SK-N-SH (cell line): ENCODE measurements at regions not wholly inside any gene's neighbourhood (a gene's known extent, or its start where the extent isn't known, plus 50 kb on each side); places are given as distances from the start of the nearest gene placed in this dataset.

Source experiments
- CTCF ChIA-PET: fragments of 300-600, 350-600 bp; formaldehyde crosslinking; extraction: SDS; loops from one replicate; lab custom pipeline; 2021; lab: Yijun Ruan, JAX
- POLR2A ChIA-PET: fragments of 350-600 bp; sonication (Branson Sonifier 250); formaldehyde crosslinking; extraction: SDS; loops from one replicate; lab custom pipeline; 2020; ENCODE audit warnings: antibody characterized with exemption, inconsistent platforms; lab: Yijun Ruan, JAX
- DNase-seq: peaks from one replicate; pipeline ENCODE4 v3.0.0; 2012
- H2AFZ ChIP-seq: fragments of 200-600 bp; sonication (generic); 2 replicates; pipeline ENCODE4 v1.8.1; 2016; ENCODE audit warnings: antibody characterized with exemption, mild to moderate bottlenecking, low read depth
- H3F3A ChIP-seq: fragments of 200-600 bp; sonication (generic); replicated peaks from 2 replicates; pipeline ENCODE3; 2016; ENCODE audit warnings: antibody characterized with exemption, mild to moderate bottlenecking; ENCODE audit not compliant: insufficient read depth
- H3K27ac ChIP-seq, 2 experiments: fragments of 200-500 bp in 1 of 2; fragments of 200-600 bp in 1 of 2; sonication (Bioruptor generic) in 1 of 2; sonication (generic), shearing (Covaris generic) in 1 of 2; 2 replicates each; pipeline versions ENCODE4 v1.5.1 to v1.6.1; 2014 to 2016; ENCODE audit warnings: low read depth in 2 of 2, inconsistent platforms in 1 of 2, low read length in 1 of 2, mild to moderate bottlenecking in 1 of 2, mixed read lengths in 1 of 2
- H3K27me3 ChIP-seq: fragments of 200-600 bp; sonication (generic), shearing (Covaris generic); 2 replicates; pipeline ENCODE4 v1.6.1; 2016; ENCODE audit warnings: mixed run types; ENCODE audit not compliant: insufficient read depth
- H3K36me3 ChIP-seq, 2 experiments: fragments of 200-500 bp in 1 of 2; fragments of 200-600 bp in 1 of 2; sonication (Bioruptor generic) in 1 of 2; sonication (generic) in 1 of 2; replicated peaks in 1 of 2; 2 replicates each; pipeline versions ENCODE3 to v1.5.1; 2014 to 2016; ENCODE audit warnings: low read length in 1 of 2, mild to moderate bottlenecking in 1 of 2; ENCODE audit not compliant: insufficient read depth in 2 of 2, control insufficient read depth in 1 of 2
- H3K4me1 ChIP-seq, 2 experiments: fragments of 200-500 bp in 1 of 2; fragments of 200-600 bp in 1 of 2; sonication (Bioruptor generic) in 1 of 2; sonication (generic), shearing (Covaris generic) in 1 of 2; 2 replicates each; pipeline versions ENCODE4 v1.5.1 to v1.6.1; 2014 to 2016; ENCODE audit warnings: low read depth in 1 of 2, low read length in 1 of 2, mixed run types in 1 of 2; ENCODE audit not compliant: insufficient read depth in 2 of 2, control insufficient read depth in 1 of 2
- H3K4me2 ChIP-seq: fragments of 200-600 bp; sonication (generic), shearing (Covaris generic); 2 replicates; pipeline ENCODE4 v1.6.1; 2017; ENCODE audit warnings: mixed run types
- H3K4me3 ChIP-seq, 2 experiments: fragments of 200-500 bp in 1 of 2; fragments of 200-600 bp in 1 of 2; sonication (Bioruptor generic) in 1 of 2; sonication (generic), shearing (Covaris generic) in 1 of 2; 2 replicates each; pipeline versions ENCODE4 v1.5.1 to v1.8.1; 2014 to 2016; ENCODE audit warnings: low read depth in 2 of 2, inconsistent platforms in 1 of 2, low read length in 1 of 2, mild to moderate bottlenecking in 1 of 2, mixed read lengths in 1 of 2, moderate library complexity in 1 of 2
- H3K79me2 ChIP-seq: fragments of 200-600 bp; sonication (generic); 2 replicates; pipeline ENCODE4 v1.8.1; 2017; ENCODE audit warnings: mild to moderate bottlenecking; ENCODE audit not compliant: insufficient read depth
- H3K9ac ChIP-seq: fragments of 200-600 bp; sonication (generic); 2 replicates; pipeline ENCODE4 v1.6.1; 2017; ENCODE audit warnings: mixed run types
- H3K9me2 ChIP-seq: fragments of 200-600 bp; sonication (generic); 2 replicates; pipeline ENCODE4 v1.6.1; 2017; ENCODE audit warnings: mixed run types
- H3K9me3 ChIP-seq: fragments of 200-600 bp; sonication (generic); 2 replicates; pipeline ENCODE4 v1.6.1; 2017; ENCODE audit warnings: mixed run types, mild to moderate bottlenecking, moderate library complexity
- H4K20me1 ChIP-seq: fragments of 200-600 bp; sonication (generic); 2 replicates; pipeline ENCODE4 v1.6.1; 2017; ENCODE audit warnings: mild to moderate bottlenecking, mixed run types; ENCODE audit not compliant: insufficient read depth
- CTCF ChIP-seq: fragments of 200-600 bp; sonication (generic); IDR thresholded peaks from 2 replicates; pipeline ENCODE4 v1.6.1; 2017; ENCODE audit warnings: antibody characterized with exemption, mild to moderate bottlenecking, moderate library complexity
- EZH2phosphoT487 ChIP-seq: fragments of 200-600 bp; sonication (generic); IDR thresholded peaks from 2 replicates; pipeline ENCODE4 v1.6.1; 2017; ENCODE audit warnings: low read depth, mixed run types, mild to moderate bottlenecking, antibody characterized with exemption, moderate library complexity, borderline replicate concordance
- NRF1 ChIP-seq: IDR thresholded peaks from 2 replicates; pipeline ENCODE4 v1.6.1; 2012; ENCODE audit warnings: low read depth, mild to moderate bottlenecking, low read length
- PBX3 ChIP-seq: IDR thresholded peaks from 2 replicates; pipeline ENCODE4; 2012
- REST ChIP-seq: IDR thresholded peaks from 2 replicates; pipeline ENCODE4 v1.6.1; 2012; ENCODE audit warnings: mild to moderate bottlenecking, low read depth, low read length, moderate library complexity
- SIN3A ChIP-seq: IDR thresholded peaks from 2 replicates; pipeline ENCODE4 v1.6.1; 2012; ENCODE audit warnings: low read depth, mild to moderate bottlenecking, low read length, moderate library complexity, borderline replicate concordance
- USF2 ChIP-seq: fragments of 150-350 bp; IDR thresholded peaks from 2 replicates; pipeline ENCODE4 v1.6.1; 2017; ENCODE audit warnings: antibody characterized with exemption, low read length, low read depth, borderline replicate concordance
- ZBTB33 ChIP-seq: IDR thresholded peaks from 2 replicates; pipeline ENCODE4 v1.4.0; 2012; ENCODE audit warnings: low read depth, borderline replicate concordance
- WGBS: methylation state at CpG from one replicate; pipeline ENCODE4 v1.1.6; 2017; ENCODE audit warnings: low lambda C conversion rate; 5-methylcytosine and 5-hydroxymethylcytosine counted together

- TF ChIP-seq REST: no peak
- TF ChIP-seq NRF1: no peak
Observed at GRCh38 chr18:30492552-30493129, 549.9 kb downstream of the DSC3 start (continued).

- POLR2A ChIA-PET: no interaction called here
Observed at GRCh38 chr18:30491815-30492551, 550.6 kb downstream of the DSC3 start.

More at GRCh38 chr18:30491815-30492551, 550.6 kb downstream of the DSC3 start:
- Histone ChIP-seq H3K36me3 (no peaks in the 10 kb centered on the region), H3F3A (peaks cover 4% of the 10 kb centered on the region), H3K9me3 (no peaks in the 10 kb centered on the region), H4K20me1 (no peaks in the 10 kb centered on the region), H3K4me2 (no peak overlapping the region), H3K27me3 (no peaks in the 10 kb centered on the region), H2AFZ (no peak overlapping the region), H3K4me3 (no peak overlapping the region), H3K79me2 (no peaks in the 10 kb centered on the region), H3K9me2 (no peaks in the 10 kb centered on the region), H3K27ac (no peak overlapping the region), H3K9ac (no peak overlapping the region), H3K4me1 (no peaks in the 10 kb centered on the region)
- DNase-seq: no peak
- TF ChIP-seq PBX3 (no peak), ZBTB33 (no peak), CTCF (no peak), SIN3A (no peak), REST (no peak), USF2 (no peak), EZH2phosphoT487 (no peak)
- CTCF ChIA-PET: no interaction called here
- WGBS: 24% methylated on average over 3 of the region's 3 CpGs
